Dendritic cell treated with granulocyte-macrophage colony-stimulating factor and Interleukin-4, amounts not matched to agents 40 ng/mL and 50 ng/mL, for 4 days (primary cell): ENCODE measurements at regions not wholly inside any gene's neighbourhood (a gene's known extent, or its start where the extent isn't known, plus 50 kb on each side); places are given as distances from the start of the nearest gene placed in this dataset.

Source experiments
- H3K27ac Mint-ChIP-seq: one replicate; pipeline ENCODE4 v1.8.0; 2022; ENCODE audit warnings: mild to moderate bottlenecking, mixed read lengths
- H3K27me3 Mint-ChIP-seq: one replicate; pipeline ENCODE4 v1.8.0; 2022; ENCODE audit warnings: mild to moderate bottlenecking, mixed read lengths
- H3K36me3 Mint-ChIP-seq: one replicate; pipeline ENCODE4 v1.8.0; 2022; ENCODE audit warnings: low read depth, mixed read lengths
- H3K4me1 Mint-ChIP-seq: one replicate; pipeline ENCODE4 v1.8.0; 2022; ENCODE audit warnings: low read depth, mixed read lengths
- H3K4me3 Mint-ChIP-seq: one replicate; pipeline ENCODE4 v1.8.0; 2022; ENCODE audit warnings: mild to moderate bottlenecking, moderate library complexity, mixed read lengths
- H3K9me3 Mint-ChIP-seq: one replicate; pipeline ENCODE4 v1.8.0; 2022; ENCODE audit warnings: mixed read lengths
- intact Hi-C: fragments of 100-400 bp; cut with micrococcal nuclease; formaldehyde crosslinking; loops from one replicate; pipeline ENCODE4 v1.15.0; 2022

GRCh38 chr15:93324186-93324975 is 235.4 kb upstream of the RGMA start:
- intact Hi-C loops = no loop called here
- Mint-ChIP-seq H3K9me3 (no peaks in the 10 kb centered on the region), H3K4me3 (no peak overlapping the region), H3K27me3 (peaks cover 2% of the 10 kb centered on the region), H3K4me1 (no peaks in the 10 kb centered on the region), H3K36me3 (no peaks in the 10 kb centered on the region), H3K27ac (no peak overlapping the region)

DNA sequence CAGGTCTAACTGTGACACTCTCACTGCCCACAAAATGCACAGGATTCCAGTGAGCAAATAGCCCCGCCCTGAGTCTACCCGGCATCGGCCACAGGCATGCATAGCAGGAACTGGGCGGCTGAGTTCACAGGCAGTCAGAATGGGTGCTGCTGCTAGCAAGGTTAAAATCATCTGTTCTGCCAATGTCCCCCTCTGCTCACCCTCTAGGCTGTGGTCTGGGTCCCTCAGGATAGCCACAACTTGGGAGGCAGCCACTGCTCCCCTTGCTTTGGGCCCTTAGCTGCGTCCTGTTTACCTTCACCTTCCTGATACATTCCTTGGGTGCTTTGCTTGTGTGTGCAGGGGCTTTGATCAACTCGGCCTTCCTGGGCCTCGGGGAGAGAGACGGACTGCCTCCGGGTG is 232.9 kb upstream of the RGMA start:
- no peak overlapping the region for H3K4me3 Mint-ChIP-seq
- H3K27me3 Mint-ChIP-seq = peaks cover 2% of the 10 kb centered on the region
- no peak overlapping the region for H3K27ac Mint-ChIP-seq
- H3K36me3 Mint-ChIP-seq = no peaks in the 10 kb centered on the region
- H3K9me3 Mint-ChIP-seq = no peaks in the 10 kb centered on the region
- peaks cover 5% of the 10 kb centered on the region for H3K4me1 Mint-ChIP-seq
- intact Hi-C loops = no loop called here

- H3K36me3 Mint-ChIP-seq = no peaks in the 10 kb centered on the region
- intact Hi-C loops = no loop called here
- H3K27ac Mint-ChIP-seq = no peak overlapping the region
- no peaks in the 10 kb centered on the region for H3K9me3 Mint-ChIP-seq
- H3K4me1 Mint-ChIP-seq = peaks cover 8% of the 10 kb centered on the region
- peaks cover 4% of the 10 kb centered on the region for H3K27me3 Mint-ChIP-seq
- H3K4me3 Mint-ChIP-seq = no peak overlapping the region
Observed at GRCh38 chr15:93319121-93319814, 230.3 kb upstream of the RGMA start.

GRCh38 chr15:93317772-93318171 is 228.8 kb upstream of the RGMA start:
- H3K27me3 Mint-ChIP-seq = peaks cover 3% of the 10 kb centered on the region
- H3K9me3 Mint-ChIP-seq = no peaks in the 10 kb centered on the region
- H3K36me3 Mint-ChIP-seq = no peaks in the 10 kb centered on the region
- peaks cover 8% of the 10 kb centered on the region for H3K4me1 Mint-ChIP-seq
- intact Hi-C loops = no loop called here
- no peak overlapping the region for H3K27ac Mint-ChIP-seq
- no peak overlapping the region for H3K4me3 Mint-ChIP-seq

- peaks cover 8% of the 10 kb centered on the region for H3K4me1 Mint-ChIP-seq
- H3K27ac Mint-ChIP-seq = no peak overlapping the region
- intact Hi-C loops = no loop called here
- H3K27me3 Mint-ChIP-seq = peaks cover 3% of the 10 kb centered on the region
- no peaks in the 10 kb centered on the region for H3K9me3 Mint-ChIP-seq
- H3K36me3 Mint-ChIP-seq = no peaks in the 10 kb centered on the region
- H3K4me3 Mint-ChIP-seq = no peak overlapping the region
Observed at GRCh38 chr15:93314245-93314644, 225.2 kb upstream of the RGMA start.

- intact Hi-C loops = no loop called here
- Mint-ChIP-seq H3K9me3 (no peaks in the 10 kb centered on the region), H3K27me3 (peaks cover 3% of the 10 kb centered on the region), H3K4me1 (peaks cover 8% of the 10 kb centered on the region), H3K27ac (no peak overlapping the region), H3K36me3 (no peaks in the 10 kb centered on the region), H3K4me3 (no peak overlapping the region)
Observed at GRCh38 chr15:93312891-93313486, 224.0 kb upstream of the RGMA start.

DNA sequence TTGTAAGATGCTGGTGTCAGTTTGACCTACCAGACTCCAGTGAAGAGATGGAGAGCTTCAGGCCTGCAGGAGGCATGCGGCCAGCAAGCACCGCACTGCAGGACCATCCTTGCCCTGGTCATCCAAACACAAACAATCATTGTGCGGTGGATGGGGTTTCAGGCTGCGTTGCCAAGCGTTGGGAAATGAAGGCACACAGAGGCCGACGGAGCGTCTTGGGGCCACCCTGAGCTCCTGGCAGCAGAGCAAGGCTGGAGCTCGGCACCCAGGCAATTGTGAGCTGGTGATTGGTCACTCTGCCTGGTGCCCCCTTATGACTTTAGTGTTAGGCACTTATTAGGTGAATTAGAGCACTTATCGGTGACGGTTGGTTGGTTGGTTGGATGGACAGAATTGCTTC is 222.6 kb upstream of the RGMA start:
- no peaks in the 10 kb centered on the region for H3K36me3 Mint-ChIP-seq
- intact Hi-C loops = no loop called here
- H3K4me3 Mint-ChIP-seq = no peak overlapping the region
- H3K4me1 Mint-ChIP-seq = peaks cover under 1% of the 10 kb centered on the region
- no peak overlapping the region for H3K27ac Mint-ChIP-seq
- peaks cover 3% of the 10 kb centered on the region for H3K27me3 Mint-ChIP-seq
- H3K9me3 Mint-ChIP-seq = no peaks in the 10 kb centered on the region

DNA sequence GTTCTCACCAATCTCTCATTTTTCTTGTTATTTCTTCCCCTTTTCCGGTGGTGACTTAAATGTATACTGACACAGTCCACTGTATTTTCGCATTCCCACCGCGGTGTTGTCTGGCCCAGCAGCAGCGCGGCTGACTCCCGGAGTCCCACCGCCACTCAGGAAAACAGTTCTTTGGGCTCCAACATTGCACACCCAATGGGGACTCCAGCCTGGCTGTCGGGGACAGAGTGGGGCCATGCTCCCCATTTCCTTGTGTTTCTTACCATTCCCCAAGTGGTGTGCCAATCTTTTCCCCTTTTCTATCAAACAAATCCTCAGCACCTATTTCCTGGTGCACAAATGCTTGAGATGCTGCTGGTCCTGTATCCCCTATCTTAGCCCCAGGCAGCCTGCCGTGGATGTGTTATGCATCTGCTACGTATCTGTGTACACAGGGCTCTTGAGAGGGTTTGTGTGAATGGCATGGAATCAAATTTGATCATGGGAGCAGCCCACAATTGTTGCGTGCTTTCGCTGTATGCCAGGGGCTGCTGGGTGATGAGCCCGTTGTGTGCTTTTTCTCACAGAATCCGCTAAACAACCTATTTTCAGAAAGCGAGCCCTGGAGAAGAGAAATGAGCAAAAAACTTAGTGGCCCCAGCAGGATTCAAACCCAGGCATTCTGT is 219.1 kb upstream of the RGMA start:
- Mint-ChIP-seq H3K27me3 (peaks cover 7% of the 10 kb centered on the region), H3K36me3 (no peaks in the 10 kb centered on the region), H3K4me3 (no peak overlapping the region), H3K9me3 (no peaks in the 10 kb centered on the region), H3K4me1 (no peaks in the 10 kb centered on the region), H3K27ac (no peak overlapping the region)
- intact Hi-C loops = no loop called here

GRCh38 chr15:93307513-93307912 is 218.5 kb upstream of the RGMA start:
- intact Hi-C loops = no loop called here
- no peaks in the 10 kb centered on the region for H3K9me3 Mint-ChIP-seq
- H3K27me3 Mint-ChIP-seq = peaks cover 9% of the 10 kb centered on the region
- H3K4me1 Mint-ChIP-seq = no peaks in the 10 kb centered on the region
- H3K36me3 Mint-ChIP-seq = no peaks in the 10 kb centered on the region
- no peak overlapping the region for H3K4me3 Mint-ChIP-seq
- H3K27ac Mint-ChIP-seq = no peak overlapping the region

- Mint-ChIP-seq H3K4me1 (no peaks in the 10 kb centered on the region), H3K4me3 (no peak overlapping the region), H3K9me3 (no peaks in the 10 kb centered on the region), H3K27ac (no peak overlapping the region), H3K36me3 (no peaks in the 10 kb centered on the region), H3K27me3 (peaks cover 12% of the 10 kb centered on the region)
- intact Hi-C loops = no loop called here
Observed at GRCh38 chr15:93305306-93305705, 216.3 kb upstream of the RGMA start.

DNA sequence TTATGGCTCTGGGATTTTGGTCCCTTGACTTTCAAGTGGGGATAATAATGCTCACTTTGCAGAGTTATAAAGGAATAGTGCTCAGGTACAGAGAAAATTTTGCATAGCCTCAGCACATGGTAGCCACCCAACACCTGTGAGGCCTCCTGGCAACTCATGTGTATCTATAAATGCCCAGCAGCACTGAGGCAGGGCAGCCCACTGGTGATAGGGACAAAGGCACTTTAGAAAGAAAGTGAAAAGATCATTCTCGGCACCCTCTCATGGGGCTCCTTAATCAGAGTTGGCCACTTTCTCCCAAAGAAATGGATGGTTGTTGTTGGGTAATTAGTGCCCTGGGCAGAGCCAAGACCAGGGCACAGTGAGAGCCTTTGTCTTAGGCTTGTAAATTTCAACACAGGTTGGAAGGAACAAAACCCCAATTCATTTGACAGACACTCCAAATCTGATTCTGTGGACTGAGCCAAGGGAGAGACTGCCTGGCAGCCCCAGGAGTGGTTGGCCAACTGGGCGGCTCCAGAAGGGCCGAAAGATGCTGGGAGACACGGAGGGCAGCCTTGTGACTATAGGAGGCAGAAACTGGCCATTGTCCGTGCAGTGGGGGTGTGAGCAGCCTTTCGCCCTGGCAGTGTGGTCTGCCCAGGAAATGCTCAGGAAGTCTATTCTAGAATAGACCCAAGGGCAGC is 213.2 kb upstream of the RGMA start:
- H3K27me3 Mint-ChIP-seq = peaks cover 12% of the 10 kb centered on the region
- no peak overlapping the region for H3K4me3 Mint-ChIP-seq
- H3K9me3 Mint-ChIP-seq = no peaks in the 10 kb centered on the region
- no peaks in the 10 kb centered on the region for H3K36me3 Mint-ChIP-seq
- H3K27ac Mint-ChIP-seq = no peak overlapping the region
- peaks cover 8% of the 10 kb centered on the region for H3K4me1 Mint-ChIP-seq
- intact Hi-C loops = no loop called here

GRCh38 chr15:93300796-93301195 is 211.8 kb upstream of the RGMA start:
- Mint-ChIP-seq H3K4me1 (peaks cover 8% of the 10 kb centered on the region), H3K27me3 (peaks cover 12% of the 10 kb centered on the region), H3K9me3 (no peaks in the 10 kb centered on the region), H3K27ac (no peak overlapping the region), H3K4me3 (no peak overlapping the region), H3K36me3 (no peaks in the 10 kb centered on the region)
- intact Hi-C loops = loop anchor here (1.0 kb wide), 1 partner anchor 212 kb away; no protein-coding TSS in a partner anchor

DNA sequence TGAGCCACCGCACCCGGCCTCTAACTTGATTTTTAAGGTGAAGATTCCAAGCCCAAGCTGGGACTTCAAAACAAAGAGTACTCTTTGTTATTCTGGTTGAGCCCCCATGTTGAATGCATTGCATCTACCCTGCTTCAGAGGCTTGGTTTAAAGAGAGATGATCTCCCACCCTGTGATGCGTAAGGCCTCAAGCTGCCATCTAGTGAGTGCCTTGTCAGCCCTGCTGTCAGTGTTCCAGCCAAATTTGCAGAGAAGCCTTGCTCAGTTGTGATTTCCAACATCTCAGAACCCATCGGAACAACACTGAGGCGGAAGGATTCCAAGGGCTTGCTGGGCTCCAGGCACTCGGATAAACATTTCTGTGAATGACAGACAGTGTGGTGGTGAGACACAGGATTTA is 210.7 kb upstream of the RGMA start:
- Mint-ChIP-seq H3K9me3 (no peaks in the 10 kb centered on the region), H3K36me3 (no peaks in the 10 kb centered on the region), H3K27ac (no peak overlapping the region), H3K4me3 (no peak overlapping the region), H3K4me1 (peaks cover 8% of the 10 kb centered on the region), H3K27me3 (peaks cover 10% of the 10 kb centered on the region)
- intact Hi-C loops = no loop called here
